ENCODE measurements at regions not wholly inside any gene's neighbourhood (a gene's known extent, or its start where the extent isn't known, plus 50 kb on each side); places are given as distances from the start of the nearest gene placed in this dataset.

GRCh38 chr5:124459984-124460383, 286.5 kb downstream of the ZNF608 start:
- 94% methylated on average over 6 of the region's 6 CpGs; no CpG with 5 or more reads in 1 of the 2 experiments for WGBS, 2 experiments (ENCODE audit: extremely low coverage in 1 of 2, insufficient coverage in 1 of 2, insufficient read length in 1 of 2, insufficient replicate concordance in 2 of 2, low coverage in 1 of 2, low lambda C conversion rate in 2 of 2, missing lambda C conversion rate in 1 of 2)
- ChIA-PET CTCF (ENCODE audit: partially characterized antibody) (no interaction called here), POLR2A (ENCODE audit: partially characterized antibody) (no interaction called here)
- Histone ChIP-seq H3K4me2 (ENCODE audit: insufficient read depth in 1 of 2, low read depth in 2 of 2, low read length in 2 of 2) (no peak overlapping the region), H3K79me1 (ENCODE audit: low read depth, low read length) (no peaks in the 10 kb centered on the region), H2BK120ac (replicated peaks; ENCODE audit: low read depth, low read length) (peak overlapping the region; percentile 78), H3K4me3 (ENCODE audit: extremely low read depth in 1 of 4, insufficient read depth in 2 of 4, low read depth in 3 of 4, low read length in 4 of 4) (no peak overlapping the region), H3K79me2 (ENCODE audit: control insufficient read depth in 1 of 2, insufficient read depth in 2 of 2, low read length in 2 of 2) (no peaks in the 10 kb centered on the region), H3K23me2 (ENCODE audit: low read depth, low read length) (no peaks in the 10 kb centered on the region), H3K9ac (replicated peaks in 1 of 4; ENCODE audit: extremely low read depth in 1 of 4, low read depth in 3 of 4, low read length in 3 of 4) (no peak overlapping the region), H3K9me3 (ENCODE audit: insufficient read depth in 2 of 2, low read depth in 1 of 2, low read length in 1 of 2) (peaks cover 6 to 7% of the 10 kb centered on the region in 2 experiments; a peak in 2 of 4 replicates), H2BK20ac (ENCODE audit: low read length) (no peak overlapping the region), H2BK12ac (ENCODE audit: low read depth, low read length) (no peak overlapping the region), H3K56ac (replicated peaks; ENCODE audit: insufficient read length, low read depth, low read length) (no peak overlapping the region), H4K8ac (ENCODE audit: extremely low read depth, insufficient read depth, low read length) (no peak overlapping the region), H3K14ac (ENCODE audit: insufficient read length) (no peak overlapping the region), H3K23ac (ENCODE audit: insufficient read length) (no peak overlapping the region), H3K4me1 (replicated peaks in 1 of 4; ENCODE audit: control insufficient read depth in 3 of 4, insufficient read depth in 4 of 4, low read length in 3 of 4) (peaks cover 0 to 4% (median 1%) of the 10 kb centered on the region in 4 experiments; a peak in 2 of 7 replicates), H2AK5ac (ENCODE audit: low read depth, low read length) (peak overlapping the region; percentile 4; the same call in 1 of the 2 replicates), H3K27ac (ENCODE audit: low read depth, low read length) (no peak overlapping the region), H3K27me3 (replicated peaks in 1 of 4; ENCODE audit: control insufficient read depth in 3 of 4, extremely low read depth in 1 of 4, insufficient read depth in 3 of 4, low read length in 3 of 4) (no peaks in the 10 kb centered on the region), H3K4ac (replicated peaks; ENCODE audit: insufficient read length, low read depth, low read length) (no peak overlapping the region), H3K18ac (ENCODE audit: extremely low read depth, low read length) (peak overlapping the region; percentile 5; the same call in 1 of the 2 replicates), H2BK15ac (ENCODE audit: low read length) (no peak overlapping the region), H4K5ac (ENCODE audit: insufficient read length, low read depth, low read length) (no peak overlapping the region), H4K91ac (replicated peaks; ENCODE audit: insufficient read length, low read length) (no peak overlapping the region), H3K36me3 (ENCODE audit: control insufficient read depth in 2 of 4, insufficient read depth in 4 of 4, low read length in 3 of 4) (no peaks in the 10 kb centered on the region; a peak in 2 of 8 replicates), H4K20me1 (replicated peaks in 1 of 2; ENCODE audit: control insufficient read depth in 1 of 2, insufficient read depth in 2 of 2, low read length in 2 of 2) (no peaks in the 10 kb centered on the region), H2AFZ (ENCODE audit: low read length) (no peak overlapping the region), H2BK5ac (ENCODE audit: low read depth, low read length) (no peak overlapping the region)
- DNase-seq (ENCODE audit: low read depth in 1 of 2, low spot score in 2 of 2), result no peak
- no peak for FAIRE-seq
- TF ChIP-seq ZNF274 (IDR thresholded peaks at IDR 0.05; ENCODE audit: borderline replicate concordance, extremely low read depth, low read length), result peak; percentile 65; the same call in 1 of the 2 replicates
- no peak for TF ChIP-seq CBX8 (IDR thresholded peaks at IDR 0.05; ENCODE audit: borderline replicate concordance, low read depth, low read length)

All from H1 (cell line).